NCI-H2107 (cell line): ENCODE measurements at regions not wholly inside any gene's neighbourhood (a gene's known extent, or its start where the extent isn't known, plus 50 kb on each side); places are given as distances from the start of the nearest gene placed in this dataset.
"Not testable (repeated sequence)": the region's sequence is repeated elsewhere in the genome, so short reads cannot be mapped to it uniquely, and the experiment has no call there.

Experiments used
- DNase-seq: peaks from one replicate; lab custom pipeline; 2025; lab: John Stamatoyannopoulos, UW

- DNase-seq, result no peak
Measured at GRCh38 chr1:184820218-184820750, 65.6 kb upstream of the EDEM3 start.

GRCh38 chr1:184818646-184819045, 64.0 kb upstream of the EDEM3 start:
- DNase-seq, result no peak

- not testable (repeated sequence) for DNase-seq
Measured at GRCh38 chr1:184817003-184817402, 62.3 kb upstream of the EDEM3 start.

GRCh38 chr1:184813528-184814089, 59.0 kb upstream of the EDEM3 start:
- no peak for DNase-seq

- DNase-seq, result no peak
Measured at GRCh38 chr1:184811439-184812111, 56.9 kb upstream of the EDEM3 start.

GRCh38 chr1:184810735-184811343, 56.2 kb upstream of the EDEM3 start:
- DNase-seq, result no peak

- no peak for DNase-seq
Measured at GRCh38 chr1:184806296-184806721, 51.7 kb upstream of the EDEM3 start.

- DNase-seq, result peak; percentile 79
Measured at GRCh38 chr1:184805667-184806295, 51.1 kb upstream of the EDEM3 start.
